Activated CD8-positive, alpha-beta memory T cell treated with anti-CD3 and anti-CD28 coated beads for 48 hours (primary cell): ENCODE measurements at regions not wholly inside any gene's neighbourhood (a gene's known extent, or its start where the extent isn't known, plus 50 kb on each side); places are given as distances from the start of the nearest gene placed in this dataset.

Experiments used
- DNase-seq, 3 experiments: peaks; one replicate each; pipeline ENCODE4 v3.0.0-alpha.2; 2020; ENCODE audit warnings: low read depth in 2 of 3, low spot score in 2 of 3

- no peak for DNase-seq
Observed at GRCh38 chr20:22408521-22409402, 175.6 kb downstream of the FOXA2 start.

DNA sequence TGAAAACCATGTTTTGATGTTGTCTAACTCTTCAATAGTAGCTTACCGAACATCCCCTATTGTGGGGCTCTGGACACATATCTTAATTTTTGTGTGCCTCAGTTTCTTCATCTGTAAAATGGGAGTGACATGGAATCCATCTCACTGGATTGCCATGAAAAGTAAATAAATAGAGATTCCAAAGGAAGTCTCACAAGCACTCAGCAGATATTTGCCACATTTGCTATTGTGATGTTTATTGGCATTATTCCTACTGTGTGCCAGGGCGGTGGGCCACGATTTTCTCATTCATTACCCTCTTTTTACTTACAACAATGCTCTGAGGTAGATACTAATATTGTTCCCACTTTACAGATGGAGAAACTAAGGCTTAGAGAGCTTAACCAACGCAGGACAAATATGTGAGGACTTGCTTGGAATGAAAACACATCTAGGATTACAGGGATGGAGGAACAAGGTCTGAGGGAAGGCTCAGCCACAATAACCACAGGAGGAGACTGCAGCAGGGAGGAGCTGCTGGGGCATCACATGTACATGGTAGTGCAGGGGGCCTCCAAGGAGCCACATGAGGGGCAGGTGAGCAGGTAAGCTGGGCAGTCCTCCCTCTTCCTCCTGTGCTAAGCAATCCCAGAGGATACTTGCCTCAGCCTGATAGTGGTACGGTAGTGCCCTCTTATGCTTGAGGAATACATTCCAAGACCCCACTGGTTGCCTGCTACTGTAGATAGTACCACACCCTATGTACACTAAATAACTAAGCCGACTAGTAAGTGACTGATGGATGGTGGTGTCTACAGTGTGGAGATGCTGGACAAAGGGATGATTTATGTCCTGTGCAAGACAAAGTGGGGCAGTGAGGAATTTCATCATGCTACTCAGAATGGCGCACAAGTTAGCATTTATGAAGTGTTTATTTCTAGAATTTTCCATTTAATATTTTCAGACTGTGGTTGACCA lies 176.9 kb downstream of the FOXA2 start:
- no peak for DNase-seq

DNA sequence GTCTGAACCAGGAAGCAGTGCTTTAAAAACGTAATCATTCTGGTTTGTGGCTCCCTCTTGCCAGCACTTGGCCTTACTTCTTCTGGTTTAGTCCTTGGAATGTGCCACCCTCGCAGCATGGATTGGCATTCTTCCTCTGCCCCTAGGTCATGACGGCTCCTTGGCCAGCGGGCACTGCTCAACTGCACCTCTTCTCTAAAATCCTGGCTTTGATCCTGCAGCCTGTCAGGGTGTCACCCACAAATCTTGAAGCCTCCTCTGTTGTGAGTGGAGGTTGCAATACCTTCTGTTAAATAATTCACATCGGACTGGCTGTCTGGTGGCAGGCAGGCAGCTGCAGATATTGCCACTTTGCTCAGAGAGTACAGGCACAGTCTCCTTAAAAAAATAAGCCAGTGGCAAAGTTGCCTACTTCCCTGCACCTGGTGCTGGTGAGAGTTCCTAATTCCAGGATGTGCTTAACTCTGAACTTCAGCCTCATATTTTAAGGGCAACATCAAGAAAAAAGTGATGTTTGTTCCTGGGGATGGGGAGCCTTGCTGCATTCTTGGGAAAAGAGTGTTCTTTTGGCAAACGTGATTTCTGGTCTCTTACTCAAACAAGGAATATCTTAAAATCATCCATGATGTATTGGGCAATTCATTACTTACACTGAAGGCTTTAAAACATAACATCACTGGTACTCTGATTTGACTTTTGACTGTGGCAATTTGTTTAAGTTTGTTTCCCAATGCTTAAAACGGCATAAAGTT lies 179.8 kb downstream of the FOXA2 start:
- DNase-seq, result no peak

- no peak for DNase-seq
Observed at GRCh38 chr20:22403632-22404361, 180.6 kb downstream of the FOXA2 start.

GRCh38 chr20:22403022-22403631 lies 181.2 kb downstream of the FOXA2 start:
- DNase-seq, result no peak

DNA sequence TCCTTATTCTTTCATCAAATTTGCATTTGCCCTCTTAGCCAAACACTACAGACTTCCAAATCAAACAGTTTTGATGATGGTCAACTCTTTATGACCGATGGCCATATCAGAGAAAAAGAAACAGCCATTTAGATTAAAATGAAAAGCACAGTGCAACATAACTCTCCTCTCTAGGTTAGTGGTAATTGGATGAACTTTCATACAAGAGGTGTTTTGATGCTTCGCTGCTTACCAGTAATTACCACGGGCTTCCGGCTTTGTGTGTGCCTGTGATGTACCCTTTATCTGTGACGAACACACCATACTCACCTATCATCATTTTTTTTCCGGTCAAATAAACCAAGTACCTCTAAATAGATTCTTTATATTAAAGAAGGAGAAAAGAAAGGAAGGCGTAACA lies 181.8 kb downstream of the FOXA2 start:
- no peak for DNase-seq

GRCh38 chr20:22400440-22400839 lies 183.9 kb downstream of the FOXA2 start:
- DNase-seq, result no peak

- DNase-seq, result no peak
Observed at GRCh38 chr20:22394583-22394982, 189.8 kb downstream of the FOXA2 start.

DNA sequence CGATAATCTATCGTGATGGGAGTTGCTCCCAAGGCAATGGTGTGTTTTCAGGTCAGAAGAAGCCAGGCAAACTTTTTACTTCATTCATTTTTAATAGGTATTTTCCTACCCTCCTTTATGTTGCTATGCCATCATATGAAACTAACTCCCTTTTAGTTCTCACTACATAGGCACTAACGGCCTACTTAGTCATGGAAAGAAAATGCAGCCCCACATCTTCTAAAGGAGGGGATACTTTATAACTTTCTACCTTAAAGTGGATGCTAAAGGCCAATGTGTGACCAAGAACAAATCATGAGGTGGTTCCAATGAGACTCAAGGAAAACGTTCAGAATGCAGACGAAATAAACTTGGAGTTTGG lies 193.8 kb downstream of the FOXA2 start:
- DNase-seq, result no peak

GRCh38 chr20:22389836-22390542 lies 194.4 kb downstream of the FOXA2 start:
- DNase-seq, result no peak

DNA sequence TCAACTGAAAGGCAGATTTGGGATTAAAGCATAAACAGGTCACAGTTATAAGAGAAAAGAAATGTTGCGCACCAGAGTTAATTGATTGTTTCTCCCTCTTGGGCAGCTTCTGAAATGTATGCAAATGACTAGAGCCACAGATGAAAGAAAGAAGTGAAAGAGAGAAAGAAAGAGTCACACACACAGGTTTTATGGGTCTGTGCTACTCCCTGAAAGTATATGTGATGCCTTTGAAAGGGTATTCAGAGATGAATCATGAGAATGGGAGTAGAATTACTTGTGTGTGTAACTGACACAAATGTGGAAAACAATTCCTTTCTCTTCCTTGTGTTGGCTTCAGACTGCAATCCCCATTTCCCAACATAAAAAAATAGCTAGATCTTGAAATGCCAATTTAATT lies 196.9 kb downstream of the FOXA2 start:
- DNase-seq, result no peak

DNA sequence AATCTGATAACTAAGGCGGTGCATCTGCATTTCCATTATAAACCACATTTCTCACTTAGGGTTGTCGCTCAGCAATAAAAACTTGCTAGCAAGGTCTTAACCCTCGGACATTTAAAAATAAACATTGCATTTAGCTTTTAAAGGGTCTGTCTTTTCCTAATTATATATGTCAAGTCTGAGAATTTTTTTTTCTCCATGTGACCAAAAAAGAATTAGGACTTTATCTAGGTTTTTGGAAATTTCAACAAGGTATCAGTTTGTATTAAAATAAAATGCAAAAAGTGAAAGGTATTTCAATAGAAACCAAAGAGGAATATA lies 198.1 kb downstream of the FOXA2 start:
- no peak for DNase-seq

DNA sequence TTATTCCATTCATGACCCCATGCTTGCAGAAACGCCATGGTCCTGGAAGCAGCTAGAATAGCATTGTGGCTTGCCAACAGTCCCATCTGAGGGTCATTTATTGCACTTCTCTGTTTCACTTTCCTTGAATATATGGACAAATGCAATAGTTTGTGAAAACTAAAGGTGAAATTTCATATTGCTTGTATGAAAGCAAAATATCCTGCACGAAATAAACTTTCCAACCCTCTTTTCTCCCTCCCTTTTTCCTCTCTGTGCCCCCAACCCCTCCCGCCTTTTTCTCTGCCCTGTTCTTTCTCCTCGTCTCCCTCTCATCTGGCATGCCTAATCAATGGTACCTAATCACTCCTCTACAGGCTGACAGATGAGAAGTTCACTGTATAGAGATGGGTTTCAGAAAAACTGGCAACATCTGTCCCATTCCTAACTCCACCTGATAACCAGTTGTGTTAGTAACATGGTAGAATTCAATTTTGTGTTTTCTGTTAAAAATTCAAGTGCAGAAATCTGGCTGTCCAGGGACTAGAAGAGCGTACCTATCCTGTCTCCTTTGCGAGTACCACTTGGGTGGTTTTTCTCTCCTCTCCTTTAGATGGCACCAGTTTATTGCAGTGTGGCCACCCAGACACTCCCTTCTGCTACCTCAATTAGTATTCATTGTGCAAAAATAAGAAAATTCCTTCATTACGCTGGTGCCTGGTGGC lies 198.6 kb downstream of the FOXA2 start:
- no peak for DNase-seq

- DNase-seq, result no peak
Observed at GRCh38 chr20:22384978-22385377, 199.4 kb downstream of the FOXA2 start.

- DNase-seq, result no peak
Observed at GRCh38 chr20:22383156-22383555, 201.2 kb downstream of the FOXA2 start.

DNA sequence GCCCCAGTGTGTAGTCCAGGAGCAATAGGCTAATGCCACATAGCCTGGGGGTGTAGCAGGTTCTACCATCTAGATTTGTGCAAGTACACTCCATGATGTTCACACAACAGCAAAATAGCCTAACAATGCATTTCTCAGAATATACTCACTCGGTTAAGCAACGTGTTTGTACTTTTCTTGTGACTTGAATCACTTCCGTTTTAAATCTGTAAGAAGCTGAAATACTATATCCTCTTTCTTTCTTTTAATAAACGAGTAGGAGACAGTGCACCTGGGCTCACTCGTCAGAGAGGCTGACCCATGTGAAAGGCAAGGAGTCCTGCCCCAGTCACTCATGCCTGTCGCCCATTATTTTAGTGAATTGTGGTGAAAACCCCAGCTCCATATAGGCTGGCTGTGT lies 201.6 kb downstream of the FOXA2 start:
- DNase-seq, result no peak

- no peak for DNase-seq
Observed at GRCh38 chr20:22381812-22382416, 202.5 kb downstream of the FOXA2 start.

DNA sequence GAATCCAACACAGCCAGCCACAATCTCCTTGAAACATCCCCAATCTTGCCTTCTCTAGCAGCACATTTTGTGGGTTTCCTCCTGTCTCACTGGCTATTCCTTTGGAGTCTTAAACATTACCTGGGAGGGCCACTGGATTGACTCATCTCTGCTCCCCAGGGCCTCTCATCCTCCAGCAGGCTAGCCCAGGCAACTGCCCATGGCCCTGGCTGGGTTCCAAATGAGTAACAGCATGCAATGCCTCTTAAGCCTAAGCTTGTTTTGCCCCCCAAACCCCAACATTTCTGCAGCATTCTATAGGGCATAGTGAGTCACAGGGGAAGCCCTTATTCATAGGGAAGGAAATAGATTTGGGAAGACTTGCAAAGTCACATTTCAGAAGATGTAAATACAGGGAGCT lies 204.9 kb downstream of the FOXA2 start:
- DNase-seq, result no peak
